HG03064 (cell line): ENCODE measurements at regions not wholly inside any gene's neighbourhood (a gene's known extent, or its start where the extent isn't known, plus 50 kb on each side); places are given as distances from the start of the nearest gene placed in this dataset.

Experiments
- ATAC-seq: cut with Tn5 transposase; IDR thresholded peaks from one replicate; pipeline ENCODE4 v1.9.1; 2021; ENCODE audit warnings: low read depth; ENCODE audit not compliant: unreplicated experiment

GRCh38 chr2:41504532-41504931 is 543.3 kb upstream of the PKDCC start:
- ATAC-seq: no peak

- ATAC-seq: no peak
Measured at GRCh38 chr2:41510108-41510507, 537.7 kb upstream of the PKDCC start.

GRCh38 chr2:41521211-41521610 is 526.6 kb upstream of the PKDCC start:
- no peak for ATAC-seq

GRCh38 chr2:41527525-41528323 is 520.1 kb upstream of the PKDCC start:
- ATAC-seq: no peak

GRCh38 chr2:41535575-41535974 is 512.2 kb upstream of the PKDCC start:
- ATAC-seq: no peak

- ATAC-seq: no peak
Measured at GRCh38 chr2:41540272-41540998, 507.4 kb upstream of the PKDCC start.

- ATAC-seq: no peak
Measured at GRCh38 chr2:41543726-41544125, 504.1 kb upstream of the PKDCC start.

GRCh38 chr2:41544709-41545108 is 503.1 kb upstream of the PKDCC start:
- no peak for ATAC-seq

- no peak for ATAC-seq
Measured at GRCh38 chr2:41546031-41546430, 501.8 kb upstream of the PKDCC start.

GRCh38 chr2:41568648-41569047 is 479.2 kb upstream of the PKDCC start:
- no peak for ATAC-seq

GRCh38 chr2:41572154-41572553 is 475.7 kb upstream of the PKDCC start:
- no peak for ATAC-seq

- ATAC-seq: no peak
Measured at GRCh38 chr2:41576423-41576822, 471.4 kb upstream of the PKDCC start.

- ATAC-seq: no peak
Measured at GRCh38 chr2:41579806-41580205, 468.0 kb upstream of the PKDCC start.

GRCh38 chr2:41580806-41581205 is 467.0 kb upstream of the PKDCC start:
- no peak for ATAC-seq

GRCh38 chr2:41595240-41595639 is 452.6 kb upstream of the PKDCC start:
- no peak for ATAC-seq

- ATAC-seq: no peak
Measured at GRCh38 chr2:41597680-41598079, 450.1 kb upstream of the PKDCC start.

GRCh38 chr2:41598161-41598894 is 449.5 kb upstream of the PKDCC start:
- no peak for ATAC-seq

GRCh38 chr2:41600460-41600859 is 447.4 kb upstream of the PKDCC start:
- no peak for ATAC-seq

GRCh38 chr2:41602341-41602740 is 445.5 kb upstream of the PKDCC start:
- no peak for ATAC-seq

GRCh38 chr2:41605311-41605710 is 442.5 kb upstream of the PKDCC start:
- ATAC-seq: no peak

GRCh38 chr2:41605914-41606313 is 441.9 kb upstream of the PKDCC start:
- ATAC-seq: no peak
